HCT116 (cell line): ENCODE measurements at regions not wholly inside any gene's neighbourhood (a gene's known extent, or its start where the extent isn't known, plus 50 kb on each side); places are given as distances from the start of the nearest gene placed in this dataset.

Experiments used
- ATAC-seq: fragments of 200-7000 bp; cut with Tn5 transposase; 2 replicates; pipeline ENCODE4 v1.9.1; 2020; ENCODE audit warnings: mild to moderate bottlenecking, moderate library complexity
- BruUV-seq: library from RNA; stranded (reverse); fragments of 400-500 nt; replicated peaks from 2 replicates; lab custom pipeline; 2021; lab: Mats Ljungman, UMichigan
- CTCF ChIA-PET: fragments of 300-600 bp; sonication (Branson Sonifier 250); formaldehyde crosslinking; loops from one replicate; lab custom pipeline; 2021; ENCODE audit warnings: antibody characterized with exemption; lab: Charles Lee
- POLR2A ChIA-PET: fragments of 300-600, 350-600 bp; sonication (Branson Sonifier 250); formaldehyde crosslinking; loops from one replicate; lab custom pipeline; 2021; ENCODE audit warnings: antibody characterized with exemption; lab: Charles Lee
- RAD21 ChIA-PET, 2 experiments: fragments of 300-600 bp; sonication (Branson Sonifier 250); formaldehyde crosslinking; loops; one replicate each; lab custom pipeline; 2023; ENCODE audit warnings: low total read pairs in 2 of 2; ENCODE audit not compliant: uncharacterized antibody in 2 of 2, unreplicated experiment in 2 of 2, low non-redundant PET in 1 of 2; lab: Charles Lee
- DNase-seq: peaks from one replicate; pipeline ENCODE4 v3.0.0-alpha.2; 2010; ENCODE audit warnings: low read depth, low spot score
- H2AFZ ChIP-seq: fragments of 200-600 bp; shearing (Covaris generic), sonication (generic); 2 replicates; pipeline ENCODE4 v1.6.1; 2017; ENCODE audit warnings: low read depth, mixed run types, mixed read lengths, antibody characterized with exemption, low read length; ENCODE audit not compliant: poor library complexity, severe bottlenecking
- H3K27ac ChIP-seq: 2 replicates; pipeline ENCODE4 v1.5.1; 2012; ENCODE audit warnings: low read depth, low read length
- H3K27me3 ChIP-seq: fragments of 200-600 bp; sonication (generic); 2 replicates; pipeline ENCODE4 v1.6.1; 2016; ENCODE audit warnings: mixed run types, low read length, mixed read lengths; ENCODE audit not compliant: insufficient read depth
- H3K36me3 ChIP-seq, 2 experiments: fragments of 200-500 bp in 1 of 2; fragments of 200-600 bp in 1 of 2; sonication (Bioruptor generic) in 1 of 2; sonication (generic) in 1 of 2; 2 replicates each; pipeline versions ENCODE4 v1.5.1 to v1.6.1; 2014 to 2016; ENCODE audit warnings: low read length in 2 of 2, inconsistent platforms in 1 of 2, mixed read lengths in 1 of 2, mixed run types in 1 of 2; ENCODE audit not compliant: insufficient read depth in 2 of 2, control insufficient read depth in 1 of 2
- H3K4me1 ChIP-seq, 2 experiments: fragments of 200-600 bp in 1 of 2; sonication (generic) in 1 of 2; 2 replicates each; pipeline versions ENCODE4 v1.5.1 to v1.6.1; 2012 to 2017; ENCODE audit warnings: low read length in 2 of 2, inconsistent platforms in 1 of 2, mild to moderate bottlenecking in 1 of 2, mixed read lengths in 1 of 2, mixed run types in 1 of 2, moderate library complexity in 1 of 2; ENCODE audit not compliant: insufficient read depth in 2 of 2, control insufficient read depth in 1 of 2
- H3K4me2 ChIP-seq: fragments of 200-600 bp; sonication (generic); 2 replicates; pipeline ENCODE4 v1.6.1; 2017; ENCODE audit warnings: mixed run types, low read length, mixed read lengths
- H3K4me3 ChIP-seq, 2 experiments: fragments of 200-600 bp in 1 of 2; sonication (generic) in 1 of 2; replicated peaks in 1 of 2; 2 replicates each; pipeline ENCODE4 v1.5.1; 2011 to 2016; ENCODE audit warnings: low read length in 2 of 2, control low read depth in 1 of 2, low read depth in 1 of 2, mild to moderate bottlenecking in 1 of 2, mixed read lengths in 1 of 2, mixed run types in 1 of 2
- H3K79me2 ChIP-seq: fragments of 200-600 bp; sonication (generic); 2 replicates; pipeline ENCODE4 v1.6.1; 2017; ENCODE audit warnings: mild to moderate bottlenecking, mixed run types, low read length, moderate library complexity, mixed read lengths; ENCODE audit not compliant: insufficient read depth
- H3K9ac ChIP-seq: fragments of 200-600 bp; sonication (generic); 2 replicates; pipeline ENCODE4 v1.6.1; 2016; ENCODE audit warnings: low read length, mixed read lengths
- H3K9me2 ChIP-seq: fragments of 200-600 bp; sonication (generic), shearing (Covaris generic); 2 replicates; pipeline ENCODE4 v1.6.1; 2017; ENCODE audit warnings: mixed run types, mild to moderate bottlenecking, moderate library complexity; ENCODE audit not compliant: insufficient read depth
- H3K9me3 ChIP-seq, 2 experiments: fragments of 200-500 bp in 1 of 2; fragments of 200-600 bp in 1 of 2; sonication (Bioruptor generic) in 1 of 2; sonication (generic) in 1 of 2; 2 replicates each; pipeline ENCODE4 v1.6.1; 2014 to 2017; ENCODE audit warnings: low read length in 2 of 2, mixed read lengths in 2 of 2, inconsistent platforms in 1 of 2, low read depth in 1 of 2, mild to moderate bottlenecking in 1 of 2, mixed run types in 1 of 2, moderate library complexity in 1 of 2; ENCODE audit not compliant: control insufficient read depth in 1 of 2, insufficient read depth in 1 of 2
- H4K20me1 ChIP-seq: fragments of 200-600 bp; sonication (generic), shearing (Covaris generic); 2 replicates; pipeline ENCODE4 v1.6.1; 2017; ENCODE audit warnings: mixed run types, mild to moderate bottlenecking, moderate library complexity; ENCODE audit not compliant: insufficient read depth
- ATF3 ChIP-seq: IDR thresholded peaks from 2 replicates; pipeline ENCODE4 v1.6.1; 2012
- CBX3 ChIP-seq: IDR thresholded peaks from 2 replicates; pipeline ENCODE4 v1.6.1; 2012; ENCODE audit warnings: low read depth
- CEBPB ChIP-seq: IDR thresholded peaks from 2 replicates; pipeline ENCODE4 v1.6.1; 2012; ENCODE audit warnings: low read depth
- CTCF ChIP-seq, 3 experiments: fragments of 200-600 bp in 1 of 3; sonication (generic) in 1 of 3; IDR thresholded peaks in 2 of 3; conservative IDR thresholded peaks in 1 of 3; 2 replicates each; pipeline ENCODE4 v1.5.1; 2012 to 2017; ENCODE audit warnings: low read depth in 2 of 3, low read length in 2 of 3, antibody characterized with exemption in 1 of 3, borderline replicate concordance in 1 of 3, control low read depth in 1 of 3, mild to moderate bottlenecking in 1 of 3, mixed read lengths in 1 of 3, mixed run types in 1 of 3, moderate library complexity in 1 of 3; ENCODE audit not compliant: insufficient read depth in 1 of 3
- EGR1 ChIP-seq: IDR thresholded peaks from 2 replicates; pipeline ENCODE4 v1.6.1; 2012; ENCODE audit warnings: low read depth
- ELF1 ChIP-seq: IDR thresholded peaks from 2 replicates; pipeline ENCODE4 v1.6.1; 2012; ENCODE audit warnings: low read depth, borderline replicate concordance
- EZH2 ChIP-seq: fragments of 200-600 bp; sonication (generic); IDR thresholded peaks from 2 replicates; pipeline ENCODE4 v1.6.1; 2017; ENCODE audit warnings: antibody characterized with exemption, mixed run types
- EZH2phosphoT487 ChIP-seq: fragments of 200-600 bp; IDR thresholded peaks from 2 replicates; pipeline ENCODE4 v1.6.1; 2018; ENCODE audit warnings: antibody characterized with exemption, borderline replicate concordance
- FOSL1 ChIP-seq: IDR thresholded peaks from 2 replicates; pipeline ENCODE4 v1.6.1; 2012; ENCODE audit warnings: low read depth
- JUND ChIP-seq: IDR thresholded peaks from 2 replicates; pipeline ENCODE4 v1.6.1; 2012
- MAX ChIP-seq: IDR thresholded peaks from 2 replicates; pipeline ENCODE4 v1.6.1; 2012
- POLR2A ChIP-seq: IDR thresholded peaks from 2 replicates; pipeline ENCODE4 v1.7.0; 2011; ENCODE audit warnings: borderline replicate concordance; ENCODE audit not compliant: insufficient read depth, insufficient read length; ENCODE audit errors: extremely low read depth
- RAD21 ChIP-seq: IDR thresholded peaks from 2 replicates; pipeline ENCODE4 v1.6.1; 2012; ENCODE audit warnings: low read depth, mild to moderate bottlenecking
- SIN3A ChIP-seq: IDR thresholded peaks from 2 replicates; pipeline ENCODE4 v1.6.1; 2012; ENCODE audit warnings: low read depth
- SP1 ChIP-seq: IDR thresholded peaks from 2 replicates; pipeline ENCODE4 v1.6.1; 2012; ENCODE audit warnings: low read depth
- SRF ChIP-seq: IDR thresholded peaks from 2 replicates; pipeline ENCODE4 v1.6.1; 2012; ENCODE audit warnings: low read depth
- TCF7L2 ChIP-seq: IDR thresholded peaks from 2 replicates; pipeline ENCODE4 v1.7.0; 2011; ENCODE audit warnings: borderline replicate concordance, inconsistent platforms; ENCODE audit not compliant: insufficient read depth, insufficient read length; ENCODE audit errors: extremely low read depth
- YY1 ChIP-seq: IDR thresholded peaks from 2 replicates; pipeline ENCODE4 v1.6.1; 2011; ENCODE audit warnings: low read length, low read depth, moderate library complexity, mild to moderate bottlenecking; ENCODE audit not compliant: insufficient replicate concordance; ENCODE audit errors: extremely low read depth
- ZFX ChIP-seq: fragments of 450-650 bp; IDR thresholded peaks from 2 replicates; pipeline ENCODE4 v1.6.1; 2017
- ZNF274 ChIP-seq: fragments of 200-500 bp; sonication (Bioruptor generic); IDR thresholded peaks from 2 replicates; pipeline ENCODE4 v1.6.1; 2014; ENCODE audit warnings: mild to moderate bottlenecking, low read depth, low read length, inconsistent platforms
- intact Hi-C: fragments of 100-400 bp; cut with micrococcal nuclease; formaldehyde crosslinking; loops from 2 replicates; pipeline ENCODE4 v1.10.0; 2022

- no peak for DNase-seq
- intact Hi-C loops = no loop called here
- POLR2A ChIA-PET = no interaction called here
These were observed 77.7 kb upstream of the RUFY1 start for GRCh38 chr5:179472641-179473040.

GRCh38 chr5:179472174-179472573 is 78.2 kb upstream of the RUFY1 start:
- no peak for ATAC-seq
- no peak overlapping the region for H2AFZ ChIP-seq
- no peaks in the 10 kb centered on the region for H3K9me2 ChIP-seq
- no peak for DNase-seq
- H3K4me1 ChIP-seq = no peaks in the 10 kb centered on the region
- H3K79me2 ChIP-seq = no peaks in the 10 kb centered on the region
- no peaks in the 10 kb centered on the region for H3K27me3 ChIP-seq
- ChIA-PET RAD21 (no interaction called here), CTCF (no interaction called here), POLR2A (no interaction called here)
- no peak overlapping the region for H3K27ac ChIP-seq
- no peaks in the 10 kb centered on the region for H3K36me3 ChIP-seq
- H4K20me1 ChIP-seq = no peaks in the 10 kb centered on the region
- intact Hi-C loops = no loop called here
- no peaks in the 10 kb centered on the region for H3K9me3 ChIP-seq
- no peak overlapping the region for H3K4me3 ChIP-seq
- no peak overlapping the region for H3K9ac ChIP-seq
- no TSS peak for BruUV-seq
- no peak overlapping the region for H3K4me2 ChIP-seq
- no peak for TF ChIP-seq ELF1
- TF ChIP-seq CTCF (IDR thresholded peaks at IDR 0.05 in 2 of 3, conservative IDR thresholded peaks at IDR 0.05 in 1 of 3; ENCODE audit: borderline replicate concordance in 1 of 3, insufficient read depth in 1 of 3, low read depth in 2 of 3, low read length in 2 of 3) = no peak
- no peak for TF ChIP-seq ATF3
- no peak for TF ChIP-seq EZH2
- TF ChIP-seq SRF = no peak
- TF ChIP-seq JUND = no peak
- no peak for TF ChIP-seq YY1
- TF ChIP-seq ZNF274 = no peak
- no peak for TF ChIP-seq FOSL1
- no peak for TF ChIP-seq RAD21
- TF ChIP-seq EGR1 = no peak
- no peak for TF ChIP-seq SIN3A
- no peak for TF ChIP-seq SP1
- TF ChIP-seq EZH2phosphoT487 = no peak

More at GRCh38 chr5:179472641-179473040, 77.7 kb upstream of the RUFY1 start:
- RAD21 ChIA-PET = no interaction called here
- no peaks in the 10 kb centered on the region for H3K4me1 ChIP-seq
- TF ChIP-seq MAX = no peak
- no peak for TF ChIP-seq YY1
- TF ChIP-seq SIN3A = no peak
- TF ChIP-seq CBX3 = no peak
- no peak for TF ChIP-seq EGR1
- no peak for TF ChIP-seq POLR2A
- TF ChIP-seq TCF7L2 = no peak
- TF ChIP-seq ZFX = no peak
- TF ChIP-seq CEBPB = no peak
- H3K36me3 ChIP-seq = no peaks in the 10 kb centered on the region
- H2AFZ ChIP-seq = no peak overlapping the region
- no peaks in the 10 kb centered on the region for H4K20me1 ChIP-seq
- CTCF ChIA-PET = no interaction called here
- no peaks in the 10 kb centered on the region for H3K79me2 ChIP-seq
- H3K4me2 ChIP-seq = no peak overlapping the region
- H3K9me3 ChIP-seq = no peaks in the 10 kb centered on the region
- no peaks in the 10 kb centered on the region for H3K9me2 ChIP-seq
- no peaks in the 10 kb centered on the region for H3K27me3 ChIP-seq
- BruUV-seq = no TSS peak
- H3K9ac ChIP-seq = no peak overlapping the region
- no peak for ATAC-seq
- no peak overlapping the region for H3K4me3 ChIP-seq
- no peak overlapping the region for H3K27ac ChIP-seq
